GM19239 (cell line): ENCODE measurements at regions not wholly inside any gene's neighbourhood (a gene's known extent, or its start where the extent isn't known, plus 50 kb on each side); places are given as distances from the start of the nearest gene placed in this dataset.

Experiments
- DNase-seq: peaks from one replicate; pipeline ENCODE4 v3.0.0; 2011; ENCODE audit warnings: low spot score; ENCODE audit not compliant: insufficient read length
- FAIRE-seq: peaks from 2 replicates; lab custom pipeline; 2011; peaks lifted over from hg19 to GRCh38; lab: Jason Lieb, UNC

DNA sequence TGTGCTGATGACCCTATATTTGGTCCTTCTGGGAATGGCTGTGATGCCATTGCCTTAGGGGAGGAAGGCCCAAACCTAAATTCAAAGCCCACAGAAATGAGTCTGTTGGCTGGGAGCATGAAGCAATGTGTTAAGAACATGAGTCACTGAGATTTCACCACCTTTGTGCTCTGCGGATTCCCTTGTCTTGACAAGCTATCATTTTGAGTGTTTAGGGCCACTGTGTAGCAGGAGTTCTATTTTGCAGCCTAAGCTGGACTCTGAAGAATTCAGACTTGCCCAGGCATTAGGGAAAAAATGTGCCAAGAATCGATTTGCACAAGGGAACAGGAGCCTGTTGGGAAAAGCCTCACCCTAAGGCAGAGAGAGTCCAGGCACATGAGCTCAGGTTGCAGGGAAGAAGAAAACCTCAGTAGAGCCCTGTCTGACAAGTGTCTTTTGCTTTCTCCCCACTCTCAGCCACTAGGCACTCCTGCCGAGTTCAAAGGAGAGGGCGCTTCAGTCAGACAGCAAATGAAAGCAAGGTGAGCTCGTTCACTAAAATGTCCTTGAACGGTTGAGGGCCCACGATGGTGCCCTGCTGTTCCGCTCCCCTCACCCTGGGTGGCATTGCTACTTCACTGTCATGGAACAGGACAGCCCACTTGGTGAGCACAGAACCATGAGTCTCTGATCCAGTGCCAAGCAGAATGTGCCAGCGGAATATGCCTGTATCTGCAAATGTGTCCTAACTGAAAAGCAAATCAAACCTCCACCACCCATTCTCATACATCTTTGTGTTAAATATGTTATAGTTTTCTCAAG lies 93.6 kb downstream of the PRLHR start:
- no peak for FAIRE-seq
- no peak for DNase-seq

DNA sequence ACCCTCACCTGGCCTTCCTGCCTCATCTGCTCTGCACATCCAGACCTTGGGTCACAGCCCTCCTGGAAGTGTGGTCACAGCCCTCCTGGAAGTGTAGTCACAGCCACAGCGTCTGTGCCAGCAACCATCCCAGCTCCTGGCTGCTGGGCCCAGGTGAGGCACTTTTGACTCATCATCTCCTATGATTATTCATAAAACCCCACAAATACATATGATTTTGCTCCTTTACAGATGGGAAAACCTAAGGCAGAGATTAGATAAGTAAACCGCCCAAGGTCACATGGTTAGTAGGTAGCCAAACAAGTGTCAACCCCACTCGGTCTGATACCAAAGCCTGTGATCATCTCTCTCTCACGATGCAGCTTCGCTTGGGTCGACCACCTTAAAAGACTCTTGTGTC lies 94.3 kb downstream of the PRLHR start:
- DNase-seq (no peak), FAIRE-seq (no peak)

DNA sequence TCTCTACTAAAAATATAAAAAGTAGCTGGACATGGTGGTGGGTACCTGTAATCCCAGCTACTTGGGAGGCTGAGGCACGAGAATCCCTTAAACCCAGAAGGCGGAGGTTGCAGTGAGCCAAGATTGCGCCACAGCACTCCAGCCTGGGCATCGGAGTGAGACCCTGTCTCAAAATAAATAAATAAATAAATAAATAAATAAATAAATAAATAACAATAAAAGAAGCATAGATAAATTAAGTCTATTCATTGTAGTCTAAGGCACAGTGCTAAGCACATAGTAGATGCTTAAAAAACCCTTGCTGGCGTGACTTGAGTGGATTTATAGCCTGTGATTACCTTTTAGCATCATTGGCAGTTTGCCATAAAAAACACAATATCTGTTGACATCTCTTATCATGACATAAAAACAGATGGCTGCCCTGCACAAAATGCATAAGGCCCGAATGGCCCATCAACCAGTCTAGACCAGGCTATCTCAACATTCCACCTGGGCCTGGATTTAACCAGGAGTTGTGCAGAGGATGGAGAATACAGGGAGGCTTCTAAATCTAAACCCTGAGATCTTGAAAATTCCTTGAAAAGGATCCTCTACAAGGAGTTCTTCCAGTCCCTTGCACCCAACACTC lies 94.9 kb downstream of the PRLHR start:
- FAIRE-seq: no peak

GRCh38 chr10:118499186-118499585 lies 96.3 kb downstream of the PRLHR start:
- DNase-seq: no peak
- FAIRE-seq: no peak

More for the DNA sequence above, 94.9 kb downstream of the PRLHR start:
- DNase-seq: no peak

GRCh38 chr10:118498623-118499022 lies 96.8 kb downstream of the PRLHR start:
- DNase-seq (no peak), FAIRE-seq (no peak)

GRCh38 chr10:118497227-118497626 lies 98.2 kb downstream of the PRLHR start:
- DNase-seq (no peak), FAIRE-seq (no peak)

- FAIRE-seq: no peak
- DNase-seq: no peak
Measured at GRCh38 chr10:118496525-118496924, 98.9 kb downstream of the PRLHR start.

GRCh38 chr10:118495499-118495898 lies 99.9 kb downstream of the PRLHR start:
- no peak for DNase-seq
- no peak for FAIRE-seq

GRCh38 chr10:118491055-118491454 lies 104.4 kb downstream of the PRLHR start:
- FAIRE-seq (no peak), DNase-seq (no peak)

DNA sequence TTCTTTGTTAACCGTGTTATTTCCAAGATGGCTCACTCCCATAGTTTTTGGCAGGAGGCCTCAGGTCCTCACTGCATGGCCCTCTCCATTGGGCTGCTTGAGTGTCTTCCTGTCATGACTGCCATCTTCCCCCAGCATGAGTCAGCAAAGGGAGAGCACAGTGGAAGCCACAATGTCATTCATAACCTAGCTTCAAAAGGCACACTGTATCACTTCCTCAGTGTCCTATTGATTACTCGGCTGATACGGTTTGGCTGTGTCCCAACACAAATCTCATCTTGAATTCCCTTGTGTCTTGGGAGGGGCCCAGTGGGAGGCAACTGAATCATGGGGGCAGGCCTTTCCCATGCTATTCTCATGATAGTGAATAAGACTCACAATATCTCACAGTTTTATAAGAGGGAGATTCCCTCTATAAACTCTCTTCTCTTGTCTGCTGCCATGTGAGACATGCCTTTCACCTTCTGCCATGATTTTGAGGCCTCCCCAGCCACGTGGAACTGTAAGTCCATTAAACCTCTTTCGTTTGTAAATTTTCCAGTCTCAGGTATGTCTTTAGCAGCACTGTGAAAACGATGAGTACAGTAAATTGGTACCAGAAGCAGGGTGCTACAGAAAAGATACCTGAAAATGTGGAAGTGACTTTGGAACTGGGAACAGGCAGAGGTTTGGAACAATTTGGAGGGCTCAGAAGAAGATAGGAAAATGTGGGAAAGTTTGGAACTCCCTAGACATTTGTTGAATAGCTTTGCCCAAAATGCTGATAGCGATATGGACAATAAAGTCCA lies 106.5 kb downstream of the PRLHR start:
- FAIRE-seq (no peak), DNase-seq (no peak)

GRCh38 chr10:118485641-118486040 lies 109.8 kb downstream of the PRLHR start:
- no peak for FAIRE-seq
- DNase-seq: no peak

GRCh38 chr10:118484152-118484871 lies 111.1 kb downstream of the PRLHR start:
- FAIRE-seq (no peak), DNase-seq (no peak)

DNA sequence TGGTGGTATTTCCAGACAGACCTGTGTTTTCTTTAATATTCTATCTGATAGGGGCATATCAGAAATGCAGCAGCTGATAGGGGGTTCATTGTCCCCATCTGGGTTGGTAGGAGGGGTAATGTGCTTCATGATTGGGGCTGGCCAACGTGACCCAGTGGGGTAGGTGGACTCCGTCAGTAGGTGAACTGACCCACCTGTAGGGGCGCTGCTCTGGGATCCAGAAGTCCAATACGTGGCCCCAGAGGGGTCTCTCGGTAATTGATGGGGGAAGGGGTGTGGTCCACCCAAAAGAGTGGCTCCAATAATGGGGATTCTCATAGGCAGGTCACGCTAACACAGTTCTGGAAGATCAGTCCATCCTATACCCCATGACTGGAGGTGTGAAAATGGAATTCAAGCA lies 112.0 kb downstream of the PRLHR start:
- no peak for FAIRE-seq
- DNase-seq: no peak

DNA sequence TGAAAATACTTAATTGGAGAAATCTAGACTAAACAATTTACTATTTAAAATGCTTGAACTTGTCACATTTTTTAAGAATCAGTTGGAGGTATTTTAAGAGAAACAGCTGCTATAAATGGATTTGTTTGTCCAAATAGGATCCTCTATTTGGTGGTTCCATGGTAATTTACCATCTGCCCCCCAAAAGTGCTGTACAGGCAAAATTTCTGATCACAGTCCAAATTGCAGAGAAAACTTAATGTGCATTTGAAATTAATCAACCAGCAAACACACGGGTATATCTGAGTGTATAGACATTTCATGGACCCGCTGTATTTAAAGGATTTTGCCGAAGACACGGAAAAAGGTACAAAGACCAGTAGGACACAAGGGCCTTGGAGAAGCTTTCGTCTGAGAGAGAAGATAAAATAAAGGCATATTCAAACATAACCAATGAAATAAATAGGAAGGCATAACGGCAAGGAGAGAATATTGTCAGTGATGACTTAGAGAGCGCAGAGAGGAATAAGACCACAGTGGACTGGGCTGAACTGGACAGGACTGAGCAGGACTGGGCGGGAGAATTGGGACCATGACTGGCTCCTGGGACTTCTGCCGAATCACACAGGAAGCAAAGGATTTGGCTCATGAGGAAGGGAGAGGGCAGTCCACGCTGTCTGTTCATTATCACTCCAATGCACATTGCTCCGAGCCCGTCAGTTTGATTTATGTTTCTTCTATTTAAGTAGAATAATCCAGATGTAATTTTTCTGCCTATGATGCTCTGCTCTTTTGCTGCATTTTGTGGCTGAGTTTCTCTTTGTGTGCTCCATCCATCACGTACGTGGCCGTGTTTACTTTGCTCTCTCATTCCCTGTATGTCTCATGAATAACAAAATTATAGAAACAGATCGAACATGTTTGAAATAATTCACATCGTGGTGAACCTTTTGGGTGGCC lies 112.8 kb downstream of the PRLHR start:
- DNase-seq (no peak), FAIRE-seq (no peak)

- FAIRE-seq: no peak
- no peak for DNase-seq
Measured at GRCh38 chr10:118481871-118482270, 113.6 kb downstream of the PRLHR start.

- DNase-seq (no peak), FAIRE-seq (no peak)
Measured at GRCh38 chr10:118475214-118475613, 120.2 kb downstream of the PRLHR start.

DNA sequence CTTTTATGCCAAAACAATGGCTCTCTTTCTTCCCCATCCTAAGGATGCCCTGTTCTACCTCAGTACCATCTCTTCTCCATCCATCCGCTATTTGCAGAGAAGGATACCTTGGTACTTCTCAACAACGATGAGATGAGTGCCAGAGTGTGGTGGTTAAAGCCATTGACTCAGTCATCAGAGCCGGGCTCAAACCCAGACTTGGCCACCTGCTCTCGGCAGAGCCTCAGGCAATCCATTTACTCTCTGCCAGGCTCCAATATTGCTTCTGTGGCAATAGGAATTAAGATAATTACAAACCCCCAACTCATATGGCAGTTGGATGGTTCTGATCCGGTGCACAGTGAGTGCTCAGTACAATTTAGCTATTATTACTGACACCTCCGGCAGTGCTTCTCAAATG lies 121.3 kb downstream of the PRLHR start:
- FAIRE-seq (no peak), DNase-seq (no peak)

- FAIRE-seq: no peak
- no peak for DNase-seq
Measured at GRCh38 chr10:118473305-118473960, 122.0 kb downstream of the PRLHR start.
